CD4-positive, alpha-beta T cell (primary cell): ENCODE measurements at regions not wholly inside any gene's neighbourhood (a gene's known extent, or its start where the extent isn't known, plus 50 kb on each side); places are given as distances from the start of the nearest gene placed in this dataset.

Source experiments
- ATAC-seq: fragments of 200-7000 bp; cut with Tn5 transposase; one replicate; pipeline ENCODE4 v1.10.0; 2022; ENCODE audit warnings: mild to moderate bottlenecking; ENCODE audit not compliant: poor library complexity
- CTCF ChIA-PET: fragments of 350-600 bp; sonication (Branson Sonifier 250); formaldehyde crosslinking; loops from one replicate; lab custom pipeline; 2021; ENCODE audit warnings: antibody characterized with exemption, inconsistent platforms; lab: Charles Lee
- POLR2A ChIA-PET: fragments of 350-600 bp; sonication (Branson Sonifier 250); formaldehyde crosslinking; loops from one replicate; lab custom pipeline; 2021; ENCODE audit warnings: antibody characterized with exemption, inconsistent platforms; lab: Charles Lee
- DNase-seq, 14 experiments: peaks; one replicate each; pipeline ENCODE4 v3.0.0-alpha.2; 2013 to 2020; ENCODE audit warnings: mixed read lengths in 2 of 14
- H3K27ac ChIP-seq, 2 donors: one replicate each; pipeline versions ENCODE4 v1.5.1 to v1.7.0; 2013; ENCODE audit warnings: low read length in 2 of 2, low read depth in 1 of 2, mild to moderate bottlenecking in 1 of 2
- H3K27me3 ChIP-seq, 2 experiments: 1 replicate in 1 of 2; 2 replicates in 1 of 2; pipeline versions ENCODE4 v1.6.1 to v1.7.0; 2013; ENCODE audit warnings: low read length in 2 of 2, control low read depth in 1 of 2, mild to moderate bottlenecking in 1 of 2, moderate library complexity in 1 of 2; ENCODE audit not compliant: insufficient read depth in 2 of 2, control insufficient read depth in 1 of 2
- H3K36me3 ChIP-seq: one replicate; pipeline ENCODE4 v1.6.1; 2013; ENCODE audit warnings: low read length, control low read depth; ENCODE audit not compliant: insufficient read depth
- H3K4me1 ChIP-seq: one replicate; pipeline ENCODE4 v1.6.1; 2013; ENCODE audit warnings: low read length, control low read depth; ENCODE audit not compliant: insufficient read depth
- H3K4me3 ChIP-seq: one replicate; pipeline ENCODE4 v1.5.1; 2013; ENCODE audit warnings: mild to moderate bottlenecking, low read length, moderate library complexity
- H3K9me3 ChIP-seq, 2 experiments: 1 replicate in 1 of 2; 2 replicates in 1 of 2; pipeline versions ENCODE4 v1.6.1 to v1.7.0; 2013; ENCODE audit warnings: low read length in 2 of 2, mild to moderate bottlenecking in 2 of 2, control low read depth in 1 of 2, moderate library complexity in 1 of 2; ENCODE audit not compliant: control insufficient read depth in 1 of 2, insufficient read depth in 1 of 2
- H3K27ac Mint-ChIP-seq: one replicate; pipeline ENCODE4 v1.8.0; 2020; ENCODE audit warnings: mixed read lengths
- H3K27me3 Mint-ChIP-seq: one replicate; pipeline ENCODE4 v1.8.0; 2021; ENCODE audit warnings: mixed read lengths
- H3K36me3 Mint-ChIP-seq: one replicate; pipeline ENCODE4 v1.8.0; 2021; ENCODE audit warnings: low read depth, mixed read lengths
- H3K4me1 Mint-ChIP-seq: one replicate; pipeline ENCODE4 v1.8.0; 2021; ENCODE audit warnings: low read depth, mixed read lengths
- H3K4me3 Mint-ChIP-seq: one replicate; pipeline ENCODE4 v1.8.0; 2020; ENCODE audit warnings: mild to moderate bottlenecking, mixed read lengths
- H3K9me3 Mint-ChIP-seq: one replicate; pipeline ENCODE4 v1.8.0; 2020; ENCODE audit warnings: mixed read lengths
- intact Hi-C, 2 experiments: fragments of 100-400 bp; cut with DNase I in 1 of 2; cut with micrococcal nuclease in 1 of 2; formaldehyde crosslinking; loops; one replicate each; pipeline versions ENCODE4 v1.15.1 to v1.9.0; 2023 to 2025; cut with DNase I, micrococcal nuclease
- TF ChIP-seq, protein P1 (sequence below): fragments of 200-600 bp; IDR thresholded peaks from one replicate; pipeline ENCODE4 v1.8.0; 2022; ENCODE audit warnings: antibody characterized with exemption, mild to moderate bottlenecking

DNA sequence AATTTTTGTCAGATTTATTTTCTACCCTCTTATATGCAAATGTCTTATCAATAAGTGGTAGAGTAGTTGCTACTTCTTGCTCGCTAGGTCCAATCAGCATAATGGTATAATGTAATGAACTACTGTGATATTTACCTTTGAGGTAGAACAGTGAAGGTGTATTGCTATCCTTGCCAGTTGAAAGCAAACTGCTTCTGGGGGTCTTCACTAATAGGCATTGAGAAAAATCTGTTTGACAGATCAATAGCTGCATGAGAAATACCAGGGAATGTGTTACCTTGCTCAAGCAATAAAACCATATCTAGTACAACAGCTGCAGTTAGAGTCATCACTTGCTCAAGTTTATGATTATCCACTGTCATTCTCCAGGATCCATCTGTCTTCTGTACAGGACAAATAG lies 50.1 kb upstream of the EFEMP1 start:
- no peaks in the 10 kb centered on the region for H3K36me3 ChIP-seq
- H3K36me3 Mint-ChIP-seq, result no peaks in the 10 kb centered on the region
- no peak overlapping the region for H3K27ac ChIP-seq
- H3K27me3 ChIP-seq, result no peaks in the 10 kb centered on the region
- no peak for ATAC-seq
- CTCF ChIA-PET, result no interaction called here
- no peak overlapping the region for H3K27ac Mint-ChIP-seq
- H3K9me3 ChIP-seq, result no peaks in the 10 kb centered on the region
- no peak for DNase-seq
- H3K4me1 ChIP-seq, result no peaks in the 10 kb centered on the region
- H3K27me3 Mint-ChIP-seq, result peaks cover 4% of the 10 kb centered on the region
- H3K9me3 Mint-ChIP-seq, result no peaks in the 10 kb centered on the region
- TF ChIP-seq, protein P1, sequence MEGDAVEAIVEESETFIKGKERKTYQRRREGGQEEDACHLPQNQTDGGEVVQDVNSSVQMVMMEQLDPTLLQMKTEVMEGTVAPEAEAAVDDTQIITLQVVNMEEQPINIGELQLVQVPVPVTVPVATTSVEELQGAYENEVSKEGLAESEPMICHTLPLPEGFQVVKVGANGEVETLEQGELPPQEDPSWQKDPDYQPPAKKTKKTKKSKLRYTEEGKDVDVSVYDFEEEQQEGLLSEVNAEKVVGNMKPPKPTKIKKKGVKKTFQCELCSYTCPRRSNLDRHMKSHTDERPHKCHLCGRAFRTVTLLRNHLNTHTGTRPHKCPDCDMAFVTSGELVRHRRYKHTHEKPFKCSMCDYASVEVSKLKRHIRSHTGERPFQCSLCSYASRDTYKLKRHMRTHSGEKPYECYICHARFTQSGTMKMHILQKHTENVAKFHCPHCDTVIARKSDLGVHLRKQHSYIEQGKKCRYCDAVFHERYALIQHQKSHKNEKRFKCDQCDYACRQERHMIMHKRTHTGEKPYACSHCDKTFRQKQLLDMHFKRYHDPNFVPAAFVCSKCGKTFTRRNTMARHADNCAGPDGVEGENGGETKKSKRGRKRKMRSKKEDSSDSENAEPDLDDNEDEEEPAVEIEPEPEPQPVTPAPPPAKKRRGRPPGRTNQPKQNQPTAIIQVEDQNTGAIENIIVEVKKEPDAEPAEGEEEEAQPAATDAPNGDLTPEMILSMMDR, result no peak
- intact Hi-C loops, result no loop called here
- H3K4me1 Mint-ChIP-seq, result no peaks in the 10 kb centered on the region
- no peak overlapping the region for H3K4me3 Mint-ChIP-seq
- no peak overlapping the region for H3K4me3 ChIP-seq
- POLR2A ChIA-PET, result no interaction called here

DNA sequence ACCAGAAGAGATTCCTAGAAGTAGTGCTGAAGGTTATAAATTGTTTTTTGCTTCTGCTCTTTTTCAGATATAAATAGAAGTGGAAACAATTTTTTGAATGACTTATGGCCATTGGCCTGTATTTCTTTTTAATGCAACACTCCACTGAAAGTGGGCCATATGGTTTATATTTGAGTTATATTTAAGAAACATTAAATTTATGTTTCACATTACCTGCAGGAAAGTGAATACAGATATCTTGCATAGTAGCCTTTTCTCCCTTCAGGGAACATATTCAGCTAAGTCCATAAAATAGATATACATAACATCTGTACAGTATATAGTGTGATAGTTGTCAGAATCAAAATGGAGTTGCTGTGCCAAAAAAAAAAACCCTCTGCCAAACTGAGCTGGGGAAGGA lies 53.1 kb upstream of the EFEMP1 start:
- no peak overlapping the region for H3K27ac Mint-ChIP-seq
- no peaks in the 10 kb centered on the region for H3K36me3 Mint-ChIP-seq
- H3K9me3 Mint-ChIP-seq, result peaks cover 4% of the 10 kb centered on the region
- no peak overlapping the region for H3K4me3 Mint-ChIP-seq
- H3K27me3 ChIP-seq, result no peaks in the 10 kb centered on the region
- intact Hi-C loops, result no loop called here
- DNase-seq, result no peak
- peaks cover 4% of the 10 kb centered on the region for H3K27me3 Mint-ChIP-seq
- H3K4me1 Mint-ChIP-seq, result no peaks in the 10 kb centered on the region
- CTCF ChIA-PET, result no interaction called here
- no peaks in the 10 kb centered on the region for H3K4me1 ChIP-seq
- no peak overlapping the region for H3K27ac ChIP-seq
- no peak overlapping the region for H3K4me3 ChIP-seq
- ATAC-seq, result no peak
- H3K9me3 ChIP-seq, result no peaks in the 10 kb centered on the region
- no peaks in the 10 kb centered on the region for H3K36me3 ChIP-seq
- TF ChIP-seq, protein P1, result no peak
- POLR2A ChIA-PET, result no interaction called here

DNA sequence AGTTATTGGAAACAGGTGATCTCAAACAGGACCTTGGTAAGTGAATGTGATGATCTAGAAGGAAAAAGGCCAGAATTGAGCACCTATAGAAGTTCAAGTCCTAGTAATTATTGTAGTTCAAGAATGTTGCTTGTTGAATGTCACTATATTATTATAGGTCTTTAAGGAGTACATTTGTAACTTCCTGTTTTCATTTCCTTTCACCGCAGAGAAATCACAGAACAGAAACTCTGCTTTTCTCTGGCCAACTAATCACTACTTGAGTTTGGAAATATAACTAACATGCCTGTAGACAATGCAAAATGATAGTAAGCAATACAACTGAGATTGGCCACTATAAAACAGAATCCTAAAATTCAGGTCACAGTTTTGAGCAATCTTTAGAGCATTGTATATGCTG lies 61.8 kb upstream of the EFEMP1 start:
- TF ChIP-seq, protein P1, result no peak
- Histone ChIP-seq H3K27ac (no peak overlapping the region), H3K27me3 (no peaks in the 10 kb centered on the region), H3K4me1 (no peaks in the 10 kb centered on the region), H3K36me3 (no peaks in the 10 kb centered on the region), H3K9me3 (no peaks in the 10 kb centered on the region), H3K4me3 (no peak overlapping the region)
- no peak for DNase-seq
- Mint-ChIP-seq H3K27ac (no peak overlapping the region), H3K27me3 (no peaks in the 10 kb centered on the region), H3K9me3 (peaks cover 2% of the 10 kb centered on the region), H3K36me3 (no peaks in the 10 kb centered on the region), H3K4me1 (no peaks in the 10 kb centered on the region), H3K4me3 (no peak overlapping the region)
- ATAC-seq, result no peak
- ChIA-PET CTCF (no interaction called here), POLR2A (no interaction called here)
- intact Hi-C loops, result no loop called here
